ENCODE measurements at regions not wholly inside any gene's neighbourhood (a gene's known extent, or its start where the extent isn't known, plus 50 kb on each side); places are given as distances from the start of the nearest gene placed in this dataset.

- TF ChIP-seq CTCF (tag by site-specific recombination; IDR thresholded peaks at IDR 0.05) (no peak), RBAK (tag by site-specific recombination; IDR thresholded peaks at IDR 0.05) (no peak), ZNF133 (tag by site-specific recombination; IDR thresholded peaks at IDR 0.05) (no peak), ZFP37 (tag by site-specific recombination; IDR thresholded peaks at IDR 0.05) (no peak)
Measured at GRCh38 chr12:61797266-61797665, 462.9 kb upstream of the USP15 start.

Measured in HEK293 (cell line).